Kidney capillary endothelial cell (primary cell): ENCODE measurements at regions not wholly inside any gene's neighbourhood (a gene's known extent, or its start where the extent isn't known, plus 50 kb on each side); places are given as distances from the start of the nearest gene placed in this dataset.

ENCODE experiments used
- DNase-seq: peaks from one replicate; pipeline ENCODE4 v3.0.0-alpha.2; 2018; ENCODE audit warnings: low spot score

GRCh38 chr6:14693301-14694192, 552.3 kb upstream of the JARID2 start:
- DNase-seq = no peak

GRCh38 chr6:14694308-14694707, 551.6 kb upstream of the JARID2 start:
- no peak for DNase-seq

GRCh38 chr6:14695579-14695978, 550.3 kb upstream of the JARID2 start:
- no peak for DNase-seq

GRCh38 chr6:14696367-14696766, 549.5 kb upstream of the JARID2 start:
- no peak for DNase-seq

GRCh38 chr6:14697427-14697826, 548.4 kb upstream of the JARID2 start:
- no peak for DNase-seq

GRCh38 chr6:14699803-14700601, 545.9 kb upstream of the JARID2 start:
- DNase-seq = no peak

- no peak for DNase-seq
These were observed 543.9 kb upstream of the JARID2 start for GRCh38 chr6:14701946-14702345.

GRCh38 chr6:14702678-14703077, 543.2 kb upstream of the JARID2 start:
- no peak for DNase-seq

- no peak for DNase-seq
These were observed 542.3 kb upstream of the JARID2 start for GRCh38 chr6:14703586-14703985.

- DNase-seq = no peak
These were observed 541.2 kb upstream of the JARID2 start for GRCh38 chr6:14704383-14705271.

- DNase-seq = no peak
These were observed 540.0 kb upstream of the JARID2 start for GRCh38 chr6:14705841-14706377.

- DNase-seq = peak; percentile 81
These were observed 539.4 kb upstream of the JARID2 start for GRCh38 chr6:14706378-14706929.

- no peak for DNase-seq
These were observed 538.6 kb upstream of the JARID2 start for GRCh38 chr6:14707276-14707675.

GRCh38 chr6:14707971-14708465, 537.9 kb upstream of the JARID2 start:
- no peak for DNase-seq

- DNase-seq = no peak
These were observed 536.7 kb upstream of the JARID2 start for GRCh38 chr6:14709066-14709670.

GRCh38 chr6:14709900-14710299, 536.0 kb upstream of the JARID2 start:
- DNase-seq = no peak

GRCh38 chr6:14710421-14710820, 535.4 kb upstream of the JARID2 start:
- DNase-seq = no peak

- DNase-seq = peak; percentile 83
These were observed 534.7 kb upstream of the JARID2 start for GRCh38 chr6:14711056-14711703.

- DNase-seq = no peak
These were observed 534.0 kb upstream of the JARID2 start for GRCh38 chr6:14711704-14712379.
